ENCODE measurements at regions not wholly inside any gene's neighbourhood (a gene's known extent, or its start where the extent isn't known, plus 50 kb on each side); places are given as distances from the start of the nearest gene placed in this dataset.

DNA sequence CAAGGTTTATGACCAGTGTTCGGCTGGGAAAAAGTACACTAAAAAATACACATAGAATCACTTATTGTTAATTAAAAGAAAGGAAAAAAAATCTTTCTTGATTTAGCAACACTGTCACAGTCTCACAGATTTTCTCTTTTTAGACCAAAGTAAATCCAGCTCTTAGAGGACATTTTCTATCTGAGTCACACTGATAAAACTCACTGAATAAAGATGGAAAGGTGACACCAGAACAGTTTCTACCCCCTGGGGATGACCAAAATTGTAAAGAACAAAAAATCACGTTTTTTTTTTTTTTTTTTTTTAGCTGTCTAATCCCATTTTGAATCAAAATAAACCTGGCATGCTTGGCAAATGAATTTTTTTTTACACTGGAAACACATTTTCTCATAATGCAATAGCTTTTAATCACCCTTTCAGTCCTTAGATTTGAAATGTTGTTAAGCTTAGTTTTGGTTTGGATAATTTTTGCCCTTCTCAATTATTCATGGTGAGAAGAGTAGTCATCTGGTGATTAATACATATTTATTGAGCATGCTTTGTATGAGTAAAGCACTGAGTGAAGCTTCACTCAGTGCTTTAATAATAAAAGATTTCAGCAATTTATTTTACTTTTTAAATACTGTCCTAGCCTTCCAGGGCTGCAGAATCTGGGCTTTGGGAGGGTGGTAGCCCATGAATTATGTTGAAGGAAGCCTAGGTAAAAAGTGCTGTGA, 886.3 kb downstream of the SLC4A3 start:
- no peak for DNase-seq

DNA sequence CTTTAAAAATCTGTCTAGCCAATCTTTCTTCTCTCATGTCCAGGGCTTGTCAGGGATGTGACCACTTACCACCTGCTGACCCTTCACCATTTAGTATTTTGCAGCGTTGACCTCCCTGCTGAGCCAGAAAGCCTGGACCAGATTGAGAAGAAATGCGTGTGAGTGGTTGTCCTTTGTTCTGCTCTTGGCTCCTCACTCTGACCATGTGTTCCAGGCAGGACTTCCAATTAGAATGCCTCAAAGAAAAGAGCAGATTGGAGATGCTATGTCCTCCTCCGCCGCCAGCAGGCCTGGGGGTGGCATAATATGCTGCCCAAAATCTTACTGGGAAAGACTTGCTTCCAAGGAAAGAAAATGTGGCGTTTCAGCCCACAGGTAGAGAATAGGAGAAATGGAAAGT, 894.1 kb downstream of the SLC4A3 start:
- peak in 40 of 58 donors; percentile 1 to 75 (median 27) for DNase-seq

DNA sequence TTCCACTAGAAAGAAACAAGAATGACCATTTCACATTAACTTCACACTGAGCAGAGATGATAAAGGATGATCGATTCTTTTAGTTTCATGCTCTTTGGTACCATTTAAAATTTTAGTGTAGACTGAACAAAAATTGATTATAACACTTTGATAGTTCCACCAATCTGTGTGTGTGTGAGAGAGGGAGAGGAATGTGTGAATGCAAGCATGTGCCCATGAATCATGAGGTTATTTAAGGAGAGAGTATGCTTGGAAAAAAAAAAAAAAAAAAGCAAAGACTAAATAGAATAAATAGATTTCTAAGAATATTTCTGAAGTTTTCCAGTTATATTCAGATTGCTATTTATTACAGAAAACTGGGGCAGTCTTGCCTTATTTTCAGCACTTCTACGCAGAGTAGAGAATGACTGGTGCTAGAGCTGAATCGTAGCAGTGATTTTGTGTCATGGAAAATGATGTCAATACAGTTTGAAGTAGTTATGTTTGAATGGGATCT, 900.8 kb downstream of the SLC4A3 start:
- DNase-seq, result no peak

DNA sequence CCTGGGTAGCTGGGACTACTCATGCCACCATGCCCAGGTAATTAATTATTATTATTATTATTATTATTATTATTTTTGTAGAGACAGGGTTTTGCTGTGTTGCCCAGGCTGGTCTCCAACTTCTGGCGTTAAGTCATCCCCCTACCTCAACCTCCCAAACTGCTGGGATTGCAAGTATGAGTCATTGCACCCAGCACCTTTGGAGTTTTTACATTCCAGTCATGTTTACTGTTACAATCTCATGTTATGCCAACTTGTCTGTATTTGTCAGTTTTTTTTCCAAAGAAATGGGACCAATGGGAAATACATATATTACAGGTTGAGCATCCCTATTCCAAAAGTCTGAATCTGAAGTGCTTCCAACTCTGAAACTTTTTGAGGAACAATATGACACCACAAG, 903.8 kb downstream of the SLC4A3 start:
- no peak for DNase-seq

DNA sequence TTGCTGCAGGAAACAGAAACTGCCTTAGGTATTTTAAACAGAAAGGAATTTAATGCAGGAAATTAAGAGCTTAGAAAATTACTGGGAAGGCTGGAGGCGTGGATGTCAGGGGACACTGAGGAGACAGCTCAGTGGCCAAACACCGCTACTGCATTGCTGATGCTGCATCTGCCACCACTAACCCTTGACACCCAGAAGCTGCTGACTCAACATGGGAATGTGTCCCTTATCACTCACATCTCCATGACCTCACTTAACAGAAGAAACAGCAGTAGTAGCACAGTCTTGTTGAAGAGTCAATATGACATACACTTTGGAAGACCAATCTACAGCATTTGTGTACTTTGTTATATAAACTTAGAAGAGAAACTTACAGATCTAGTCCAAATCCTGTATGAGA, 906.1 kb downstream of the SLC4A3 start:
- no peak for DNase-seq

DNA sequence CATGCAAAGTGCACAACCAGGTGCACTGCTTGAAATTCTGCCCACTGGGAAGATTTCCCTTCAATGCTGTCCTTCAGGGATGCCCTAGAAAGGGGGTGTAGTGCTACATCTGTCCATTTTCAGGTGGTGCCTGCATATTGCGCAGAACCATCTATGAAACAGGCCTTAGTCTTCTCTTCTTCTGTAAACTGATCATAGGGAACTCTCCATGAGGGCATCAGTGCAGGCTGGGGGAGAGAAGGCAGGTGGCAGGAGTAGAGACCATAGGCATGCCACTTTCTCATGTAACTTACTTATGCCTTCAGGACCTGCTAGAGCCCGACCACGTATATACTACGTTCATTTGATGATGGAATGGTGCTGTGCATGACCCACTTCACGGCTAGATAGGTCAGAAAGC, 912.1 kb downstream of the SLC4A3 start:
- no peak for DNase-seq

DNA sequence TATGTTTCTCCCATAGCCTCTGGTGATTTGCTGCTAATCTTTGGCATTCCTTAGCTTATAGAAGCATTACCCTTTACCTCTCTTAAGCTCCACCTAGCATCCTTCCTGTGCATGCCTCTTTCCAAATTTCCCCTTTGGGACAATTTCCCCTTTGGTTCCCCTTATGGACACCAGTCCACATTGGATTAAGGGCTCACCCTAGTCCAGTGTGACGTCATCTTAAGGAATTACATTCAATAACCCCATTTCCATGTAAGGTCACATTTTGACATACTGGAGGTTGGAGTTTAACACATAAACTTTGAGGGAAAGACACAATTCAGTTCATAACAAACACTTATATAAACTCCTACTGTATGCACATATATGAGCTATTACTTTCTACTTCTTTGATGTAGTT, 916.6 kb downstream of the SLC4A3 start:
- no peak for DNase-seq

DNA sequence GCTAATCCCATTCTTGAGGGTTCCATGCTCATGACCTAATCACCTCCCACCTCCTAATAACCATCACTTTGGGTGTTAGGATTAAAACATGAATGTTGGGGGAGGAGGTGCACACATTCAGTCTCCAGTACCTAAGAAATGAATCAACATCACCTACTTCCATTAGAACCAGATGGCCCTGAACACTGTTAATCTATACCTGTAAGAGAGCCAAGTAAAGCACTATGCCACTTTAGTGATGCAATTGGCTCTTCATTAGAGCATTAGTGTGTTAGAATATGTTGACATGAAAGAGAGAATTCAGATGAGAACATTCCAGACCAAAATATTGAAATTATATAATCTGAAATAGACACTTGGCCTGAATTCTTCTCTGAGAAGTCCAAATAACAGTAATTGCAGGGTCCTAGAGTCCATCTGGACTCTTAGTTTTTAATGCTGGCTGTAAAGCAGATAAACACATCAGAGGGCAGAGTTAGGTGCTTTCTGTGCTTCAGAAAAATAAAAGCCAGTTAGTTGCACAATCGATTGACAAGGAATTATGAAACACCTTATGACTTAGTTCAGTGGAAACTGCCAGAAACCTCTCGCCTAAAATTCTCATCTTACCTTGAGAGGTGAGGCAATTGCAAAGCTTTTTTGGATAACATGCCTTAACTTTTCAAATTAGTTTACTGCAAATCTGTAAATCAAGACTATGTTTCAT, 923.7 kb downstream of the SLC4A3 start:
- DNase-seq, result no peak

DNA sequence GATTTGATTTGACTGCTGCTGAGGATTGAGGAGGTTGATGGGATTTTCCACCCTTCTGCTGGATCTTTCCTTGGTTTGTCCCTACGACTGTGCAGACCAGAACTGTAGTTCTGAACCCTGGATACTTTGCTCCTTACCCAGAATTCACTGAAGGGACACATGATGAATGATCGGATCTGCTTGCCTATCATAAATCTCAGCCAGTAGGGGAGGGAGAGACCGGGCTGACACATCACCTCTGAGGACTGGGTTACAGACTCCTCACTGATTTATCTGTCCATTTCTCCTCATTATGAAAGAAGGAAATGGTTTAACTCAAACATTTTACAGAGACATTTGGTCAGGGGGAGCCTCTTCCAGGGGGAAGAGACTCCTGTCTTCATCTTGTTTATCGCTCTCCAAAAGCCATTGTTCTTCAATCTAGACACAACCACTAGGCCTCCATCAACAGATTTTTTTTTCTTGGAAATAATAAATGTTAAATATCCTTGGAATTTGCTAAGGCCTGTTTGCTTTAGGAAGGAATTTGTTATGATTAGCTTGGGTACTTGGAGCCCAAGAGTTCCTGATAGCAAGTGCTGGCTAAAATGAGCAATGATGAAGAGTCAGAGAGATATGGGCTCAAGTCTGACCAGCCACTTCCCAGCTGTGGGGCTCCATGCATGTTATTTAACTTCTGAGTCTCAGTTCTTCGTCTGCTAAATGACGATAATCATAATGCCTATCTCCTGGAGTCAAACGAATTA, 925.5 kb downstream of the SLC4A3 start:
- no peak for DNase-seq

DNA sequence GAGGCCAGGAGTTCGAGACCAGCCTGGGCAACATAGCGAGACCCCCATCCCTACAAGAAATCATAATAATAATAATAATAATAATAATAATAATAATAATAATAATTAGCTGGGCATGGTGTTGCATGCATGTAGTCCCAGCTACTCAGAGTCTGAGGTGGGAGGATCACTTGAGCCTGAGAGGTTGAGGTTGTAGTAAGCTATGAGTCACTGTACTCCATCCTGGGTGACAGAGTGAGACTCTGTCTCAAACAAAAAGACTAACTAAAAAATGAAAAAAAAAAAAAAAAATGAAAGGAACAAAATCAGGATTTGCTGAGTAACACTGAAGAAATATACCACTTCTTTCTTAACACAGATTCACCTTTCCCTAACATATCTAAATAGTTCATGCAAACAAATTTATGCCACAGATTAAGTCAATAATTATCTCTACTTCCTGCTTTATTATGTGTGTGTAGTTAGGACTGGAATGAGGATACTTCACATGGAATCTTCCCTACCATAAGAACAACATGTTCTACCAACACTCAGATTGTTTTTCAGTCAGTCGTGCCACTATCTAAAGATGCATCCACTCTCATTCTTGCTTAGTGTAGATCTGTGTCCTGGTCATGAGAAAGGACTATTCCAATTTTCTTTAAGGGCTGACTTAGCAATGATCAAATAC, 928.7 kb downstream of the SLC4A3 start:
- DNase-seq, result no peak

DNA sequence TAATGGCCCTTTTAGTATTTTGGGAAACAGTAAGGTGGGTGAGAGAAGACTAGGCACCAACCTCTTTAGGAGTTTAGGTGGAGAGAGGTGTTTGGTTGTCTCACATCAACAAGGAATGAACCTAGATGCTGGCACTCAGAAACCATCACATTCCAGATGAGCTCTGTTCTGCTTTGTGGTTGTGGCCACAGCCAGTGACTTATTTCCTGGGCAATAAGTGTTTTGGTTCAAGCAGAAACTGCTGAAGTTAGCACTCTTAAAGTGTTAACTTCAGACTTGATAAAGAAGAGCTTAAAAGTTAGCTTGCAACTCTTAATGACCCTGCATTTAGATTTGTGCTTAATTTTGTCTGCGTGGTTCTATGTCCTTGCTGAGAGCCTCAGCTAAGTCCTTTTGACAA, 929.2 kb downstream of the SLC4A3 start:
- no peak for DNase-seq

DNA sequence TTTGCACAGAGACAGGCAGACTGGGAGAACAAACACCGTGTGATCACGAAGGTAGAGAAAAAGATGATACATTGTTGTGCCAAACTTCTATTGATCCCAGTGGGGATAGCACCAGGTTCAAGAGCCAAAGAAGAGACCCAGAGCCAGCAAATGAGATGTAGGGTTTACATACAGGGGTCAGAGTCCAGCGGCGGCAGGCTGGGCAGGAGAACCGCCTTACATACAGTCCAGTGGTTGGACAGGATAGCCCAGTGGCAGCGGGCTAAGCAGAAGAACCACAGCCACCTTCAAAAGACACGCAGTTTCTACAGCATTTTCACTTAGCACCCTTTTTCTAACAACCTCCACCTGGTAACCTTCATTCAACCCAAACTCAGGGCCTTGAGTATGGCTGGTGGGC, 932.8 kb downstream of the SLC4A3 start:
- DNase-seq, result no peak

DNA sequence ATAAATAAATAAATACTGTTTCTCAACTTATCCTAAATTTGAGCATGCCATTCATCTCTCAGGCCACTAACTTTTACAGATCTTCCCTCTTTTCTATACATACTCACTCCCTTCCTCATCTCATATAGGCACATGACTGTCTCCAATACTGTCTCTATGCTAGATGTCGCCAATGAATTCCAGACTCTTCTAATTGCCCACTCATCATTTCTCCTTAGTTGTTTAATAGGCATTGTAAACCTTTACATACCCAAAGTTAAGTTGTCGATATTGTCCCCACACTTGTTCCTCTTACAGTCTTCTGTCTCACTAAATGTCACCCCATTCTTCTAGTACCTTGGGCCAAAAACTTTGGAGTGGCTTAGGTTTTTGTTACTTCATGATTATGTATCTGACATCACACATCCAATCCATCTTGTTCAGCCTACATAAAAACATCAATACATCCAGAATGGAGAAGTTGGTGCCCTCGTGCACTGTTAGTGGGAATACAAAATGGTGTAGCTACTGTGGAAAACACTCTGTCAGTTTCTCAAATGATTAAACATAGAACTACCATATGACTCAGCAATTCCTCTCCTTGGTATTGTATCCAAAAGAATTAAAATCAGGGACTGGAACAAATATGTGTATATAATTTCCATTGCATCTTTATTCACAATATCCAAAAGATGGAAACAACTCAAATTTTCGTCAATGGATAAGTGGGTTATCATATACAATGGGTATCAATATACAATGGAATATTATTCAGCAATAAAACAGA, 935.1 kb downstream of the SLC4A3 start:
- DNase-seq, result no peak

DNA sequence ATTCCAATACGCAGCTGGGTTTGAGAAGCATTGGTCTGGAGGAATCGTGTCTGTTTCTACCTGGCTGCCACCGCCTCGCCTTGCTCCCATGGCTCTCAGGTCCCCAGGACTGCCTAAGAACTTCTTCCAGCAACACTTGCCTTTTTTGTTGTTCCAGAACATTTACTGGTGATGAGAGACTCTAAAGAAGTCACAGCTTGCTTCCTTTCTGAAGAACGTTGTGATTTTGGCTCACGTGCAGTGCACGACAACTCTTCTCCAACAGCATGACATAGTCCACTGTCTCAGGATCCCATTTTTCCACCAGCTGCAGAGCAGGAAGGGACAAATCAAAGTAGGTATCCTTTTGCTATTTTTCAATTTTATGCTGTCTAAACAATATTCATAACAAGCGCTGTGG, 940.9 kb downstream of the SLC4A3 start:
- DNase-seq, result no peak

DNA sequence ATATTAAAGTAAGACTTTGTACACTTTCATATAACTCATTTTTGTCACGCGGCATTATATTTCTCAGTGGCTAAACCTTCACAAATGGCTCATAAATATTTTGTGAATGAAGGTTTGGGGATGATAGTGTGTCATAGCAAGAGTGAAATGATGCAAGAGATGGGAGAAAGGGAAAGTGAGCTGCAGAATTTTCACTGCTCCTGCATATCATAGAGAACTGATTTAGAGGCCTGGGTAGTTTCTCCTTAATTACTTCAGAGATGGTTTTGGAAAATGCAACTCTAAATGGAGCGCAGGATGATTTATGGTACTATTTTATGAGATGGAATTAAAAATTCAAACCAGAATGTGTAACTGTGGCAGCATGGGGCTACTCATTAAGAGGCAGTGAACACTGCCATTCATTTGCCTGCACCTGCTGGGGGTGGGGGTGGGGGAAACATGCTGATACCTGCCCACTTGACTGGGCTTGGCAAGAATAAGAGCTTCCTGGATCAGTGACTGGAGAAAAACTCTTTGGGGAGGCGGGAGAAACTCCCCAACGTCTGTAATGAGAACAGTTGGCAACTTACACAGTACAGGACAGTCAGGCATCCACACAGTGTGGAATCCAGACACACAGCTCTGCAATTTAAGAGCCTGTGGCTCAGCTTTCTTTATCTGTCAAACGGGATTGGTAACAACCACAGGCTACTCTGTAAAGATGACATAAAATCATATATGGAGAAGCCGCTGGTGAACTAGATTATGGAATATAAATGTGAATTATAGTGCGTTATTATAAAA, 941.9 kb downstream of the SLC4A3 start:
- peak in 10 of 58 donors; percentile 1 to 15 (median 2) for DNase-seq

DNA sequence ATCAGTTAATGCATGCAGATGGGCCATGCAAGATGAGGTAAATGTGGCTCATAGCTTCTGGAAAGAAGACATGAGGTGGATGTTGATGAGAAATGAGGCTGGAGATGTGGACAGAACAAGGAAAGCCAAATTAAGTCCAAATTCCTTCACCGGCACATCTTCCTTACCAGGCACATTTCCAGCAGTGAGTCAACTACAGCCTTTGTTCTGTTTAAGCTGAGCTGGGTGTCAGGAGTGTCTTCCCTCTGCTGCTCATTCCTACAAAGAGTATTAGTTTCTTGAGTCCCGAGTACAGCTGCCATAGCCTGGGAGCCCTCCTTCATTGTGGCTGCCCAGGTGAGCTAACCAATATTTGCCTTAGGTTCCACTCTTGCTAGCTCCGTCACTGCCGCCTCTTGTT, 945.0 kb downstream of the SLC4A3 start:
- DNase-seq, result no peak

DNA sequence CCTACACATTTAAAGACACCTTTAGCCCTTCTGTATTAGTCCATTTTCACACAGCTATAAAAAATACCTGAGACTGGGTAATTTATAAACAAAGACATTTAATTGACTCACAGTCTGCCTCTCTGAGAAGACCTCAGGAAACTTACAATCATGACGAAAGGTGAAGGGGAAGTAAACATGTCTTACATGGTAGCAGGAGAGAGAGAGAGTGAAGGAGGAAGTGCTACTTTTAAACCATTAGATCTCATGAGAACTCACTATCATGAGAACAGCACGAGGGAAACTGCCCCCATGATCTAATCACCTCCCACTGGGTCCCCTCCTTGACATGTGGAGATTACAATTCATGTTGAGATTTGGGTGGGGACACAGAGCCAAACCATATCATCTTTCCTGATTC, 946.6 kb downstream of the SLC4A3 start:
- DNase-seq, result no peak

DNA sequence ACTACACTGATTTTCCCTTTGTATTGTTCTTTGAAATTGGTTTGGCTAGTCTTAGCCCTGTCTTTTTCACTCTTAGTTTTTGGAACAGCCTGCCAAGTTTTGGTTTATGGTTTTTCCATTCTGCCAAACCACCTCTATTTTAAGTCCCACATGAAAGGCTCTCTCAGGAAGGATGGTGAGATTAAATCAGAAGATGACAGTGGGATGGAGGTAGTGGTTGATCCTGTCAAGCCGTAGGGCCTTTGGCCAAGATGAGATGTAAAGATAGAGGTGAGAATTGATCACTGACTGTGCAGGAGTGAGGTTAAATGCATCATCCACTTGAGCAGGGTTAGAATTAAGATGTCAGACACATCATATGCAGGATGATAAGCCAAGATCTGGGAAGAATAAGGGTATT, 948.5 kb downstream of the SLC4A3 start:
- no peak for DNase-seq

DNA sequence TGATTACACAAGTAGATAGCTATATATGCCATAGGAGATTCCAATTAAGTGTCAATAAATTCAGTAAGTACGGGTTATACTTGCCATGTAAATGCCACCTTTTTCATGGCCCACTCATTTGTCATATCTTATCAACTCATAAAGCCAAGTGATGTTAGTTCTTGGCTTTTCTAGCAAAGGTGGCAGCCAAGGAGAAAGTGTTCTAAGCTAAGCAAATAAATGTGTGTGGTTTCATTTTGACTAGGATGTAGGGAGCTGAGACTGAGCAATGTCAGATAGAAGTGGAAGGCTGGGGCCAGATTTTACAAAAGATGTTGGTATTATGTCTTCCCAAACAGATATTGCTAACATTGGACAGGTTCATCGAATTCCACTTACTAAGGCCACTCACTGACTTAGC, 952.0 kb downstream of the SLC4A3 start:
- DNase-seq, result no peak

DNA sequence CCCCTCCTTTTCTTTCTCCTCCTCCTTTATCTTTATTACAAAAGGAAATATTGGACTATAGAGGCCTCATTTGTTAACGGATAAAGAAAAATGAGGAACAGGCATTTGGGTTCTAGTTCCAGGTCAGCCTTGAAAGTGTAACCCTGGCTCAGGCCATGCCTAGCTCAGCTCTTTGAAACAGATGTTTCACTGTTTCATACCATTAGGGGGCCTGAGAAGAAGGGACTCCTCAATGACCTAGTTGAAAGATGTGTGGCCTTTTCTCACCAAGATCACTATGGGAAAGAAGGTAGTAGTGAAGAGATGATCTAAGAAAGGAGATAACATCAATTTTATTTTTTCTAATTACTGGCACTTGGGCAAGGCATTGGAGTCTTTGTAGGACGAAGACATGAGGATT, 952.7 kb downstream of the SLC4A3 start:
- no peak for DNase-seq
